Mesenchymal stem cell (in vitro differentiated cells and primary cell): ENCODE measurements at regions not wholly inside any gene's neighbourhood (a gene's known extent, or its start where the extent isn't known, plus 50 kb on each side); places are given as distances from the start of the nearest gene placed in this dataset.
"Not testable (repeated sequence)": the region's sequence is repeated elsewhere in the genome, so short reads cannot be mapped to it uniquely, and the experiment has no call there.

Experiments used
- DNase-seq: peaks from one replicate; pipeline ENCODE4 v3.0.0-alpha.2; 2013
- H2AFZ ChIP-seq: one replicate; pipeline ENCODE4 v1.6.1; 2013; ENCODE audit warnings: low read depth, mild to moderate bottlenecking, control low read depth, inconsistent platforms, low read length, moderate library complexity
- H2AK5ac ChIP-seq: 2 replicates; pipeline ENCODE4 v1.6.1; 2013; ENCODE audit warnings: low read length, moderate library complexity, mild to moderate bottlenecking, inconsistent platforms; ENCODE audit not compliant: severe bottlenecking
- H2BK120ac ChIP-seq: one replicate; pipeline ENCODE4 v1.6.1; 2013; ENCODE audit warnings: low read depth, mild to moderate bottlenecking, inconsistent platforms, low read length, moderate library complexity
- H2BK12ac ChIP-seq, 2 experiments: one replicate each; pipeline ENCODE4 v1.6.1; 2013; ENCODE audit warnings: inconsistent platforms in 2 of 2, low read length in 2 of 2, mild to moderate bottlenecking in 2 of 2, moderate library complexity in 2 of 2, control low read depth in 1 of 2
- H2BK15ac ChIP-seq: one replicate; pipeline ENCODE4 v1.6.1; 2013; ENCODE audit warnings: mild to moderate bottlenecking, low read depth, inconsistent platforms; ENCODE audit not compliant: poor library complexity, severe bottlenecking
- H2BK5ac ChIP-seq: 2 replicates; pipeline ENCODE4 v1.6.1; 2013; ENCODE audit warnings: low read depth, mild to moderate bottlenecking, low read length, control low read depth, inconsistent platforms; ENCODE audit not compliant: poor library complexity, severe bottlenecking
- H3K14ac ChIP-seq, 2 experiments: one replicate each; pipeline ENCODE4 v1.6.1; 2013; ENCODE audit warnings: inconsistent platforms in 2 of 2, low read length in 2 of 2, control low read depth in 1 of 2, mild to moderate bottlenecking in 1 of 2, moderate library complexity in 1 of 2
- H3K18ac ChIP-seq, 2 experiments: one replicate each; pipeline ENCODE4 v1.6.1; 2013; ENCODE audit warnings: inconsistent platforms in 2 of 2, low read length in 2 of 2, control low read depth in 1 of 2, low read depth in 1 of 2, mild to moderate bottlenecking in 1 of 2
- H3K23ac ChIP-seq, 2 experiments: one replicate each; pipeline ENCODE4 v1.6.1; 2013; ENCODE audit warnings: inconsistent platforms in 2 of 2, low read length in 2 of 2, mild to moderate bottlenecking in 2 of 2, moderate library complexity in 2 of 2, control low read depth in 1 of 2
- H3K27ac ChIP-seq: 2 replicates; pipeline ENCODE4 v1.5.1; 2013; ENCODE audit warnings: mild to moderate bottlenecking, moderate library complexity, low read length, control low read depth, inconsistent platforms; ENCODE audit not compliant: poor library complexity, severe bottlenecking
- H3K27me3 ChIP-seq, 2 experiments: 2 replicates each; pipeline versions ENCODE4 v1.6.1 to v1.7.0; 2013; ENCODE audit warnings: low read length in 2 of 2, mild to moderate bottlenecking in 2 of 2, moderate library complexity in 2 of 2, control low read depth in 1 of 2, inconsistent platforms in 1 of 2; ENCODE audit not compliant: control insufficient read depth in 1 of 2, insufficient read depth in 1 of 2
- H3K36me3 ChIP-seq, 2 experiments: 2 replicates each; pipeline versions ENCODE4 v1.6.1 to v1.7.0; 2013; ENCODE audit warnings: low read length in 2 of 2, control low read depth in 1 of 2, inconsistent platforms in 1 of 2, low read depth in 1 of 2, mild to moderate bottlenecking in 1 of 2; ENCODE audit not compliant: insufficient read depth in 2 of 2, control insufficient read depth in 1 of 2
- H3K4ac ChIP-seq, 2 experiments: one replicate each; pipeline ENCODE4 v1.6.1; 2013; ENCODE audit warnings: inconsistent platforms in 2 of 2, low read length in 2 of 2, mild to moderate bottlenecking in 2 of 2, moderate library complexity in 2 of 2, control low read depth in 1 of 2, low read depth in 1 of 2
- H3K4me1 ChIP-seq: 2 replicates; pipeline ENCODE4 v1.6.1; 2013; ENCODE audit warnings: low read depth, low read length, control low read depth; ENCODE audit not compliant: control insufficient read depth, insufficient read depth
- H3K4me2 ChIP-seq: 2 replicates; pipeline ENCODE4 v1.6.1; 2013; ENCODE audit warnings: low read length, mild to moderate bottlenecking, inconsistent platforms; ENCODE audit not compliant: poor library complexity, severe bottlenecking
- H3K4me3 ChIP-seq, 2 experiments: 2 replicates each; pipeline versions ENCODE4 v1.5.1 to v1.7.0; 2013; ENCODE audit warnings: low read length in 2 of 2, mild to moderate bottlenecking in 2 of 2, control low read depth in 1 of 2, low read depth in 1 of 2; ENCODE audit not compliant: insufficient read depth in 1 of 2
- H3K79me1 ChIP-seq: replicated peaks from 2 replicates; pipeline ENCODE4 v1.6.1; 2013; ENCODE audit warnings: mild to moderate bottlenecking, control low read depth, low read length, inconsistent platforms; ENCODE audit not compliant: poor library complexity, severe bottlenecking
- H3K9ac ChIP-seq: 2 replicates; pipeline ENCODE4 v1.7.0; 2013; ENCODE audit warnings: mild to moderate bottlenecking, low read length, moderate library complexity
- H3K9me3 ChIP-seq: 2 replicates; pipeline ENCODE4 v1.7.0; 2013; ENCODE audit warnings: mild to moderate bottlenecking, low read length; ENCODE audit not compliant: control insufficient read depth
- H4K8ac ChIP-seq: one replicate; pipeline ENCODE4 v1.6.1; 2013; ENCODE audit warnings: inconsistent platforms, mild to moderate bottlenecking, low read length, moderate library complexity
- H4K91ac ChIP-seq: one replicate; pipeline ENCODE4 v1.6.1; 2013; ENCODE audit warnings: mild to moderate bottlenecking, low read length, inconsistent platforms
- WGBS: methylation state at CpG from one replicate; pipeline ENCODE4 v1.1.7; 2013; ENCODE audit warnings: mixed read lengths; 5-methylcytosine and 5-hydroxymethylcytosine counted together

DNA sequence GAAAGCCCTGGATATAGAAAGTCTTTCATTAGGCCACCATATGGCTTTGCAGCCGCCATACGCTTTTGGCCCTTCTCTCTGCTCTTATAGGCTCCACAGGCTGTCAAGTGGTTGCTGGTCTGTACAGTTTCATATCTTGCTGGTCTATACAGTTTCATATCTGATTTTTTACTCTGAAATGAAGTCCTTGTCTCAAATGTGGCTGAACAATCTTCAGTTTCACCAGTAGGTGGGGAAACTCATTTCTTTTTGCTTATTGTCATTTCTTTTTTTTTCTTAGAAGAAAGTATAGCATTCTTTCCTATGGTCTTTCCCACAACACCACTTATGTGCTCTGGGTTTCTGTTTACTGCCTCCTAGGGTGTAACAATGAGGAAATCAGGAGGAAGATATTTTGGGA, 771.4 kb upstream of the MMS22L start:
- no peak overlapping the region for H2AFZ ChIP-seq
- no peak overlapping the region for H3K4me3 ChIP-seq
- H3K9me3 ChIP-seq: no peaks in the 10 kb centered on the region
- no peak overlapping the region for H4K91ac ChIP-seq
- 88% methylated on average over 2 of the region's 2 CpGs for WGBS
- H2BK15ac ChIP-seq: no peak overlapping the region
- no peak for DNase-seq
- H3K36me3 ChIP-seq: no peaks in the 10 kb centered on the region
- no peak overlapping the region for H2BK120ac ChIP-seq
- H3K4me1 ChIP-seq: no peaks in the 10 kb centered on the region
- no peak overlapping the region for H3K23ac ChIP-seq
- no peak overlapping the region for H3K18ac ChIP-seq
- no peak overlapping the region for H2BK5ac ChIP-seq
- H3K27me3 ChIP-seq: no peaks in the 10 kb centered on the region
- H3K4me2 ChIP-seq: no peak overlapping the region
- H2AK5ac ChIP-seq: no peak overlapping the region
- no peaks in the 10 kb centered on the region for H3K79me1 ChIP-seq
- H3K9ac ChIP-seq: no peak overlapping the region
- no peak overlapping the region for H3K27ac ChIP-seq
- H3K14ac ChIP-seq: no peak overlapping the region
- H2BK12ac ChIP-seq: no peak overlapping the region
- no peak overlapping the region for H4K8ac ChIP-seq
- no peak overlapping the region for H3K4ac ChIP-seq

- Histone ChIP-seq H2AFZ (no peak overlapping the region), H3K4me3 (no peak overlapping the region), H3K4me1 (no peaks in the 10 kb centered on the region), H3K4me2 (no peak overlapping the region), H3K9ac (no peak overlapping the region), H3K9me3 (no peaks in the 10 kb centered on the region), H3K18ac (no peak overlapping the region), H3K4ac (no peak overlapping the region), H3K79me1 (no peaks in the 10 kb centered on the region), H3K23ac (no peak overlapping the region), H3K14ac (no peak overlapping the region), H2BK15ac (no peak overlapping the region), H3K27ac (no peak overlapping the region), H3K36me3 (no peaks in the 10 kb centered on the region), H4K8ac (no peak overlapping the region), H2BK5ac (no peak overlapping the region), H3K27me3 (no peaks in the 10 kb centered on the region), H2BK12ac (no peak overlapping the region), H4K91ac (no peak overlapping the region), H2AK5ac (no peak overlapping the region), H2BK120ac (no peak overlapping the region)
- no peak for DNase-seq
- 59% methylated on average over 5 of the region's 5 CpGs for WGBS
These were observed 773.9 kb upstream of the MMS22L start for GRCh38 chr6:98056955-98057354.

DNA sequence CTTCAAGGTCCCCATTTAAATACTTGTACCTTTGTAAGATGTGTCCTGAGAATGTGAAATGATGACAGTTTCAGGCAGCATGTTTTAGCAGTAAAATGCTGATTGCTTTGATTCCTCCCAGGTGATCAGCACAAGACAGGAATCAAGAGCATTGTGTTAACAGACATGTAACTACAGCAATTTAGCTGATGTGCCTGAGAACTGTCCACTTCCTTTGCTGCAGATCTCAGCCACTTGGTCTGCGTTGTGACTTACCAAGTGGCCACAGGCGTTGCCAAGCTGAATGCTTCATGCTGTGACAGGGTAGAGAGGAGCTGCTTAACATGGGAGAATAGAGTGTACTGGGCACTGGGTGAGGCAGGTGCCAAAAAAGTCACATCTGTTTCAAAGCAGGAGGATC, 767.0 kb upstream of the POU3F2 start:
- no peak overlapping the region for H2AFZ ChIP-seq
- H2BK12ac ChIP-seq: no peak overlapping the region
- H3K4me3 ChIP-seq: no peak overlapping the region
- H3K18ac ChIP-seq: no peak overlapping the region
- H3K79me1 ChIP-seq: no peaks in the 10 kb centered on the region
- 29% methylated on average over 2 of the region's 2 CpGs for WGBS
- H3K36me3 ChIP-seq: no peaks in the 10 kb centered on the region
- no peak overlapping the region for H4K91ac ChIP-seq
- H3K4ac ChIP-seq: no peak overlapping the region
- no peaks in the 10 kb centered on the region for H3K4me1 ChIP-seq
- no peak overlapping the region for H2AK5ac ChIP-seq
- no peak overlapping the region for H2BK120ac ChIP-seq
- no peak overlapping the region for H3K23ac ChIP-seq
- H3K27me3 ChIP-seq: no peaks in the 10 kb centered on the region
- peaks cover 3% of the 10 kb centered on the region for H3K9me3 ChIP-seq
- no peak overlapping the region for H4K8ac ChIP-seq
- H3K9ac ChIP-seq: no peak overlapping the region
- H2BK5ac ChIP-seq: no peak overlapping the region
- no peak overlapping the region for H3K27ac ChIP-seq
- H2BK15ac ChIP-seq: no peak overlapping the region
- no peak overlapping the region for H3K4me2 ChIP-seq
- no peak overlapping the region for H3K14ac ChIP-seq
- DNase-seq: no peak

- H2BK120ac ChIP-seq, H3K14ac ChIP-seq, H3K36me3 ChIP-seq, H3K9ac ChIP-seq, DNase-seq, H2AK5ac ChIP-seq, H2BK15ac ChIP-seq, H4K91ac ChIP-seq, H3K23ac ChIP-seq, H3K4ac ChIP-seq, H3K79me1 ChIP-seq, H3K4me1 ChIP-seq, H2AFZ ChIP-seq, H3K27ac ChIP-seq, H4K8ac ChIP-seq, H2BK5ac ChIP-seq, H3K4me3 ChIP-seq, H3K18ac ChIP-seq, H3K4me2 ChIP-seq, H3K27me3 ChIP-seq, H2BK12ac ChIP-seq, H3K9me3 ChIP-seq: not testable (repeated sequence)
- WGBS: 85% methylated on average over 8 of the region's 8 CpGs
These were observed 745.8 kb upstream of the POU3F2 start for GRCh38 chr6:98088537-98088936.
